ENCODE measurements at regions not wholly inside any gene's neighbourhood (a gene's known extent, or its start where the extent isn't known, plus 50 kb on each side); places are given as distances from the start of the nearest gene placed in this dataset.
"Not testable (repeated sequence)": the region's sequence is repeated elsewhere in the genome, so short reads cannot be mapped to it uniquely, and the experiment has no call there.

- H2AFZ ChIP-seq (ENCODE audit: low read length) = no peak overlapping the region
- no peak overlapping the region for H3K4me2 ChIP-seq (ENCODE audit: low read depth, low read length, poor library complexity, severe bottlenecking)
- no peaks in the 10 kb centered on the region for H3K79me2 ChIP-seq (ENCODE audit: low read length)
- H3K36me3 ChIP-seq (ENCODE audit: insufficient read depth, low read length) = no peaks in the 10 kb centered on the region
- H3K4me3 ChIP-seq (ENCODE audit: low read length) = no peak overlapping the region
- no peak for DNase-seq
- H3K9me3 ChIP-seq (ENCODE audit: low read length) = 0 out of 2 replicates have a peak, but pooled peaks cover 3% of the 10 kb centered on the region
- no peak overlapping the region for H3K9ac ChIP-seq (ENCODE audit: low read length)
- H4K20me1 ChIP-seq (ENCODE audit: insufficient read depth, low read depth, low read length) = no peaks in the 10 kb centered on the region
- no peaks in the 10 kb centered on the region for H3K27me3 ChIP-seq (ENCODE audit: low read length)
- H3K4me1 ChIP-seq (ENCODE audit: low read length) = peaks cover 5% of the 10 kb centered on the region
- H3K27ac ChIP-seq (ENCODE audit: low read length) = no peak overlapping the region
- no peaks in the 10 kb centered on the region for H3K9me2 ChIP-seq (replicated peaks; ENCODE audit: insufficient read depth, low read length)
These were observed 110.8 kb downstream of the LHX2 start for GRCh38 chr9:124122321-124122720.

- H3K4me2 ChIP-seq (ENCODE audit: low read depth, low read length, poor library complexity, severe bottlenecking) = no peak overlapping the region
- H3K4me1 ChIP-seq (ENCODE audit: low read length) = peaks cover 5% of the 10 kb centered on the region
- no peaks in the 10 kb centered on the region for H3K27me3 ChIP-seq (ENCODE audit: low read length)
- no peak overlapping the region for H3K4me3 ChIP-seq (ENCODE audit: low read length)
- no peaks in the 10 kb centered on the region for H3K79me2 ChIP-seq (ENCODE audit: low read length)
- no peaks in the 10 kb centered on the region for H3K36me3 ChIP-seq (ENCODE audit: insufficient read depth, low read length)
- H2AFZ ChIP-seq (ENCODE audit: low read length) = no peak overlapping the region
- no peak overlapping the region for H3K9ac ChIP-seq (ENCODE audit: low read length)
- peak; percentile 79 for DNase-seq
- no peaks in the 10 kb centered on the region for H4K20me1 ChIP-seq (ENCODE audit: insufficient read depth, low read depth, low read length)
- H3K27ac ChIP-seq (ENCODE audit: low read length) = no peak overlapping the region
- no peaks in the 10 kb centered on the region for H3K9me3 ChIP-seq (ENCODE audit: low read length)
- H3K9me2 ChIP-seq (replicated peaks; ENCODE audit: insufficient read depth, low read length) = no peaks in the 10 kb centered on the region
These were observed 111.4 kb downstream of the LHX2 start for GRCh38 chr9:124122813-124123462.

- not testable (repeated sequence) for H3K9me3 ChIP-seq (ENCODE audit: low read length); H3K36me3 ChIP-seq (ENCODE audit: insufficient read depth, low read length); H3K79me2 ChIP-seq (ENCODE audit: low read length); H3K4me2 ChIP-seq (ENCODE audit: low read depth, low read length, poor library complexity, severe bottlenecking); H3K9ac ChIP-seq (ENCODE audit: low read length); H2AFZ ChIP-seq (ENCODE audit: low read length); H4K20me1 ChIP-seq (ENCODE audit: insufficient read depth, low read depth, low read length); DNase-seq; H3K4me1 ChIP-seq (ENCODE audit: low read length); H3K9me2 ChIP-seq (replicated peaks; ENCODE audit: insufficient read depth, low read length); H3K4me3 ChIP-seq (ENCODE audit: low read length); H3K27ac ChIP-seq (ENCODE audit: low read length); H3K27me3 ChIP-seq (ENCODE audit: low read length)
These were observed 112.1 kb downstream of the LHX2 start for GRCh38 chr9:124123621-124124020.

- Histone ChIP-seq H3K27ac (ENCODE audit: low read length) (no peak overlapping the region), H3K4me1 (ENCODE audit: low read length) (peaks cover 4% of the 10 kb centered on the region), H3K36me3 (ENCODE audit: insufficient read depth, low read length) (no peaks in the 10 kb centered on the region), H3K27me3 (ENCODE audit: low read length) (no peaks in the 10 kb centered on the region), H4K20me1 (ENCODE audit: insufficient read depth, low read depth, low read length) (no peaks in the 10 kb centered on the region), H3K9ac (ENCODE audit: low read length) (no peak overlapping the region), H3K79me2 (ENCODE audit: low read length) (no peaks in the 10 kb centered on the region), H3K4me2 (ENCODE audit: low read depth, low read length, poor library complexity, severe bottlenecking) (no peak overlapping the region), H3K9me3 (ENCODE audit: low read length) (no peaks in the 10 kb centered on the region), H2AFZ (ENCODE audit: low read length) (no peak overlapping the region), H3K9me2 (replicated peaks; ENCODE audit: insufficient read depth, low read length) (no peaks in the 10 kb centered on the region), H3K4me3 (ENCODE audit: low read length) (no peak overlapping the region)
- no peak for DNase-seq
These were observed 113.4 kb downstream of the LHX2 start for GRCh38 chr9:124124729-124125650.

- Histone ChIP-seq H3K27me3 (ENCODE audit: low read length) (no peaks in the 10 kb centered on the region), H4K20me1 (ENCODE audit: insufficient read depth, low read depth, low read length) (no peaks in the 10 kb centered on the region), H3K27ac (ENCODE audit: low read length) (no peak overlapping the region), H2AFZ (ENCODE audit: low read length) (no peak overlapping the region), H3K4me3 (ENCODE audit: low read length) (no peak overlapping the region), H3K4me2 (ENCODE audit: low read depth, low read length, poor library complexity, severe bottlenecking) (no peak overlapping the region), H3K36me3 (ENCODE audit: insufficient read depth, low read length) (no peaks in the 10 kb centered on the region), H3K79me2 (ENCODE audit: low read length) (no peaks in the 10 kb centered on the region), H3K9me2 (replicated peaks; ENCODE audit: insufficient read depth, low read length) (no peaks in the 10 kb centered on the region), H3K4me1 (ENCODE audit: low read length) (peaks cover 6% of the 10 kb centered on the region), H3K9me3 (ENCODE audit: low read length) (no peaks in the 10 kb centered on the region), H3K9ac (ENCODE audit: low read length) (no peak overlapping the region)
- no peak for DNase-seq
These were observed 114.0 kb downstream of the LHX2 start for GRCh38 chr9:124125651-124125977.

- Histone ChIP-seq H3K27me3 (ENCODE audit: low read length) (no peaks in the 10 kb centered on the region), H3K9me2 (replicated peaks; ENCODE audit: insufficient read depth, low read length) (no peaks in the 10 kb centered on the region), H3K9ac (ENCODE audit: low read length) (no peak overlapping the region), H3K36me3 (ENCODE audit: insufficient read depth, low read length) (no peaks in the 10 kb centered on the region), H3K9me3 (ENCODE audit: low read length) (no peaks in the 10 kb centered on the region), H3K27ac (ENCODE audit: low read length) (no peak overlapping the region), H3K4me1 (ENCODE audit: low read length) (peaks cover 10% of the 10 kb centered on the region), H4K20me1 (ENCODE audit: insufficient read depth, low read depth, low read length) (no peaks in the 10 kb centered on the region), H3K4me2 (ENCODE audit: low read depth, low read length, poor library complexity, severe bottlenecking) (no peak overlapping the region), H3K79me2 (ENCODE audit: low read length) (no peaks in the 10 kb centered on the region), H2AFZ (ENCODE audit: low read length) (no peak overlapping the region), H3K4me3 (ENCODE audit: low read length) (no peak overlapping the region)
- peak; percentile 92 for DNase-seq
These were observed 115.4 kb downstream of the LHX2 start for GRCh38 chr9:124126648-124127646.

- H3K9ac ChIP-seq (ENCODE audit: low read length) = no peak overlapping the region
- H2AFZ ChIP-seq (ENCODE audit: low read length) = no peak overlapping the region
- no peaks in the 10 kb centered on the region for H4K20me1 ChIP-seq (ENCODE audit: insufficient read depth, low read depth, low read length)
- H3K4me3 ChIP-seq (ENCODE audit: low read length) = no peak overlapping the region
- H3K79me2 ChIP-seq (ENCODE audit: low read length) = no peaks in the 10 kb centered on the region
- no peaks in the 10 kb centered on the region for H3K36me3 ChIP-seq (ENCODE audit: insufficient read depth, low read length)
- peaks cover 10% of the 10 kb centered on the region for H3K4me1 ChIP-seq (ENCODE audit: low read length)
- no peaks in the 10 kb centered on the region for H3K9me2 ChIP-seq (replicated peaks; ENCODE audit: insufficient read depth, low read length)
- H3K27me3 ChIP-seq (ENCODE audit: low read length) = no peaks in the 10 kb centered on the region
- no peak overlapping the region for H3K4me2 ChIP-seq (ENCODE audit: low read depth, low read length, poor library complexity, severe bottlenecking)
- no peaks in the 10 kb centered on the region for H3K9me3 ChIP-seq (ENCODE audit: low read length)
- no peak for DNase-seq
- no peak overlapping the region for H3K27ac ChIP-seq (ENCODE audit: low read length)
These were observed 117.1 kb downstream of the LHX2 start for GRCh38 chr9:124128568-124129166.

Measured in Karpas-422 (cell line).